ENCODE measurements at regions not wholly inside any gene's neighbourhood (a gene's known extent, or its start where the extent isn't known, plus 50 kb on each side); places are given as distances from the start of the nearest gene placed in this dataset.
"Not testable (repeated sequence)": the region's sequence is repeated elsewhere in the genome, so short reads cannot be mapped to it uniquely, and the experiment has no call there.

DNA sequence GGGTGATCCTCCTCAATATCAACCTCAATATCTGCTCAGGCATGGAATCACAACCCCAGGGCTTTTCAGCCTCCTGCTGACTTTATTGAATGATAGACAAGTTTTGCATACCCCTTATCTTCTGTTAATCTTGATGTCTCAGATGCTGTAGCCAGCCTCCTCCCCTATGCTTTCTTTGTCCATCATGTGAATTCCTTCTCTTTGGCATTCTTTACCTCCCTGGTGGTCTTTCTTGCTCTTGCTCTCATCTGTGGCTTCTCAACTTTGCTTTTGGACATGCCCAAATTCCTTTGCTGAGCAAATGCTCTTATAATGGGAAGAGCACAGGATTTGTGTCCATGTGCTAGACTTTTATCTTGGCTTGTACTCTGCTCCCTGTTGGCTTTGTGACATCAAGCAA is 73.4 kb upstream of the FAM13C start:
- Histone ChIP-seq H2BK5ac (ENCODE audit: low read length) (no peak overlapping the region), H3K23ac (ENCODE audit: low read length) (no peak overlapping the region), H4K5ac (ENCODE audit: low read length) (no peak overlapping the region), H3K4me3 (ENCODE audit: low read length) (no peak overlapping the region), H3K79me1 (ENCODE audit: low read length) (no peaks in the 10 kb centered on the region), H3K27me3 (ENCODE audit: insufficient read depth, low read length, poor library complexity) (no peaks in the 10 kb centered on the region), H3K27ac (ENCODE audit: low read depth, low read length) (peak overlapping the region; percentile 2), H3K9ac (ENCODE audit: low read length) (no peak overlapping the region), H3K4ac (ENCODE audit: low read depth, low read length) (no peak overlapping the region), H4K8ac (ENCODE audit: low read depth, low read length) (no peak overlapping the region), H2BK15ac (replicated peaks; ENCODE audit: low read depth) (no peak overlapping the region), H2BK120ac (ENCODE audit: low read depth, low read length) (no peak overlapping the region), H3K79me2 (ENCODE audit: control insufficient read depth, insufficient read depth, low read length) (no peaks in the 10 kb centered on the region), H3K56ac (ENCODE audit: low read length) (no peak overlapping the region), H3K4me1 (ENCODE audit: control insufficient read depth, low read depth, low read length) (peaks cover 6% of the 10 kb centered on the region), H3K4me2 (ENCODE audit: low read length) (no peak overlapping the region), H2AK5ac (ENCODE audit: low read length) (no peak overlapping the region), H3K36me3 (ENCODE audit: control insufficient read depth, insufficient read depth, low read length) (no peaks in the 10 kb centered on the region), H3K18ac (ENCODE audit: low read length) (no peak overlapping the region)
- DNase-seq = peak; percentile 86

DNA sequence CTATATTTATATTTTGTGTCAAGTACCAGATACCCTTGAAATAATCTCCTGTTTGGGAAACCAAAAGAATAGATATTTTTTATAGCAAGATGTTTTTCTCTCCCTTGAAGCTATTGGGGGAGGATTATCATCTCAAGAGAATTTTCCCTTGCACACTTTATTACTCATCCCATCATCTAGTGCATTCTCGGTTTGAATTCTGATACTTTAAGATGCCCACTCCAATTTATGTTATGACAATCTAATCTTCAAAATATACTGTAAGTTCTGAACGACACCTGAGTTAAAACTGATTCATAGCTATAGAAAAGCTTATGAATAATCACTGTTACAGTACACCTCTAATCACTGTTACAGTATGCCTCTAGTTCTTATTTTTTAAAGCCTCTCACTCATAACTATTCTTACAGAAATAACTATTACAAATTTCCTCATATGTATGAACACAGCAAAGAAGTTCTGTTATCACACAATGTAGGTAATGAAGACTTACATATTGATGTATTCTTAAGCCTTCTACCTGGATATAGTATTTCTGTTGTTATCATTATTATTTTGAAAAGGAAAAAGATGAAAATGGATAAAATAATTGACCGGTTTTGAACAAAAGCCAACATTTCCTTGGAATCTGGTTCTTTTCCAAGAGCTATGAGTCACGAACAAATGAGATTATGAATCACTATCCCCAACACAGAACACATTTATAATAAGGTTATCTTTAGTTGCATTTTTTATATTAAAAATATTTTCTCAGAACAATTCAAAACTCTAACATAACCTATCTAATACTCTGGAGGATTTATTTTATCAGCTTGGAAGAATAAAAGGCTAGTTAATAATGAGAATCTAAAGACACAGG is 72.3 kb upstream of the FAM13C start:
- Histone ChIP-seq H3K56ac (ENCODE audit: low read length) (no peak overlapping the region), H3K79me1 (ENCODE audit: low read length) (no peaks in the 10 kb centered on the region), H4K5ac (ENCODE audit: low read length) (no peak overlapping the region), H4K8ac (ENCODE audit: low read depth, low read length) (no peak overlapping the region), H2BK15ac (replicated peaks; ENCODE audit: low read depth) (no peak overlapping the region), H2AK5ac (ENCODE audit: low read length) (no peak overlapping the region), H2BK5ac (ENCODE audit: low read length) (no peak overlapping the region), H3K9ac (ENCODE audit: low read length) (no peak overlapping the region), H3K4me2 (ENCODE audit: low read length) (no peak overlapping the region), H3K18ac (ENCODE audit: low read length) (no peak overlapping the region), H2BK120ac (ENCODE audit: low read depth, low read length) (no peak overlapping the region), H3K27ac (ENCODE audit: low read depth, low read length) (no peak overlapping the region), H3K36me3 (ENCODE audit: control insufficient read depth, insufficient read depth, low read length) (no peaks in the 10 kb centered on the region), H3K4me1 (ENCODE audit: control insufficient read depth, low read depth, low read length) (peaks cover 6% of the 10 kb centered on the region), H3K4ac (ENCODE audit: low read depth, low read length) (no peak overlapping the region), H3K27me3 (ENCODE audit: insufficient read depth, low read length, poor library complexity) (no peaks in the 10 kb centered on the region), H3K4me3 (ENCODE audit: low read length) (no peak overlapping the region), H3K23ac (ENCODE audit: low read length) (no peak overlapping the region), H3K79me2 (ENCODE audit: control insufficient read depth, insufficient read depth, low read length) (no peaks in the 10 kb centered on the region)
- no CpG with 5 or more reads among the region's 4 CpGs for WGBS (ENCODE audit: extremely low coverage, insufficient coverage, low lambda C conversion rate)
- DNase-seq = no peak

DNA sequence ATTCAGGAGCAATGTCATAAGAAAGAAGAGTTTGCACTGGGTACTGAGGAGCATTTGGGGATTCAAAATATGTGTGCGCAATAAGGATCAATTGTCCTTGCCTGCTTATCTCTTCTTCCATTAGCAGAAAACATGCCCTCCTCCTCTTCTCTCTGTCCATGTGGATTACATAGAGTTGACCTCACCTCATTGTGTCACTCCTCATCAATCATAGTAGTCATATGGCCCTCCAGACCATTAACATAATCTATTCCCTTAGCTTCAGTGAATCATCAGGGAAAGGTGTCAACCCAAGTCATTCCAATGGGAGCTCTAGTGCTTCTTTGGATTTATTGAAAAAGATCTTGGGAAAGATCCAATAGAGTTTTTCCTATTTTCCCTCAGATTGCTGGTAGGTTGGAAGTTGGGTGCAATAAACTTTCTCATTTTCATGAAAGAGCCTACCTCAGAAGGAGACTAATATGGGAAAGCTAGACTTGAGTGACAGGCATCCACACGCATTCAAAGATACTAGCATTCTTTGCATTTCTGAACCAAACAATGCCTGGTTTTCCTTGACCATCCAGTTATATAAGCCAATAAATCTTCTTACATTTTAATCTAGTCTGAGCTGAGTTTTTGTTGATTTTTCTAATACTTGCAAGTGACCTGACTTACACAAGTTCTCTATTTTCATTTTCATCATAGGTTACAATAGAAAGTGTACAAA is 71.5 kb upstream of the FAM13C start:
- H3K79me1 ChIP-seq (ENCODE audit: low read length) = no peaks in the 10 kb centered on the region
- no peak overlapping the region for H2AK5ac ChIP-seq (ENCODE audit: low read length)
- no peaks in the 10 kb centered on the region for H3K79me2 ChIP-seq (ENCODE audit: control insufficient read depth, insufficient read depth, low read length)
- H3K56ac ChIP-seq (ENCODE audit: low read length) = no peak overlapping the region
- H3K27ac ChIP-seq (ENCODE audit: low read depth, low read length) = no peak overlapping the region
- H3K4me3 ChIP-seq (ENCODE audit: low read length) = no peak overlapping the region
- H4K8ac ChIP-seq (ENCODE audit: low read depth, low read length) = no peak overlapping the region
- H3K4me1 ChIP-seq (ENCODE audit: control insufficient read depth, low read depth, low read length) = peaks cover 6% of the 10 kb centered on the region
- H3K27me3 ChIP-seq (ENCODE audit: insufficient read depth, low read length, poor library complexity) = no peaks in the 10 kb centered on the region
- H3K4me2 ChIP-seq (ENCODE audit: low read length) = no peak overlapping the region
- no peak overlapping the region for H3K9ac ChIP-seq (ENCODE audit: low read length)
- no peak overlapping the region for H2BK5ac ChIP-seq (ENCODE audit: low read length)
- H2BK120ac ChIP-seq (ENCODE audit: low read depth, low read length) = no peak overlapping the region
- no peak overlapping the region for H4K5ac ChIP-seq (ENCODE audit: low read length)
- peak; percentile 18 for DNase-seq
- H3K36me3 ChIP-seq (ENCODE audit: control insufficient read depth, insufficient read depth, low read length) = no peaks in the 10 kb centered on the region
- H3K18ac ChIP-seq (ENCODE audit: low read length) = no peak overlapping the region
- no peak overlapping the region for H3K23ac ChIP-seq (ENCODE audit: low read length)
- H3K4ac ChIP-seq (ENCODE audit: low read depth, low read length) = no peak overlapping the region
- H2BK15ac ChIP-seq (replicated peaks; ENCODE audit: low read depth) = no peak overlapping the region
- WGBS (ENCODE audit: extremely low coverage, insufficient coverage, low lambda C conversion rate) = no CpG with 5 or more reads among the region's 2 CpGs

DNA sequence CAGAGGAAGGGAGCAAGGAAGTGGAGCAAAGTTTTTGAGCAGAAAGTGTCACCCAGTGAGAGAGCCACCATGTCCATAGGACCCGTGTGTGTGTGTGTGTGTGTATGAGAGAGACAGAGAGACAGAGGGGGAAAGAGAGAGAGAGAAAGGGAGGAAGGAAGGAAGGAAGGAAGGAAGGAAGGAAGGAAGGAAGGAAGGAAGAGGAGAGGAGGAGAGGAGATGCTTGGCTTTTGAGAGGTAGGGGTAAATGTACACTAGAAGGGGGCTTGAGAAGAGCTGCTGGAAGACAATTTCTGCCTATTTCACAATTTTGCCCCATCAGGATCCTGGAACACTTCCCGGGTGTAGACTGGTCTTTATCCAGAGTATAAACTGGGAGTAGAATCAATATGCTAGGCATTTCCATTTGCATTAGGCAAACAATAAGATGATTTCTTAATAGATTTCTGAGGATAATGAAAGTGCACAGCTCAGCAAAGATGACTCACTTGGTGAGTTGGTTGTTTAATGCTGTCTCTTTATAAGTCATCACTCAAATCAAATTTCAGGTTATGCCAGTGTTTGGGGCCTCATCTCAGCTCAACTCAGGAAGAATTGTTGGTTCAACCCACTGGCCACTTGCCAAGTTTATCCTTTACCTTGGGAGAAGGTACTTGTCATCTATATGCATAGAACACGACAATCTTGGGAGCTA is 70.0 kb upstream of the FAM13C start:
- no peak for DNase-seq
- Histone ChIP-seq H3K27me3 (ENCODE audit: insufficient read depth, low read length, poor library complexity) (no peaks in the 10 kb centered on the region), H3K4me1 (ENCODE audit: control insufficient read depth, low read depth, low read length) (peaks cover 6% of the 10 kb centered on the region), H3K79me1 (ENCODE audit: low read length) (no peaks in the 10 kb centered on the region), H4K8ac (ENCODE audit: low read depth, low read length) (no peak overlapping the region), H3K79me2 (ENCODE audit: control insufficient read depth, insufficient read depth, low read length) (no peaks in the 10 kb centered on the region), H3K56ac (ENCODE audit: low read length) (no peak overlapping the region), H4K5ac (ENCODE audit: low read length) (no peak overlapping the region), H2BK5ac (ENCODE audit: low read length) (no peak overlapping the region), H3K9ac (ENCODE audit: low read length) (no peak overlapping the region), H3K36me3 (ENCODE audit: control insufficient read depth, insufficient read depth, low read length) (no peaks in the 10 kb centered on the region), H2BK15ac (replicated peaks; ENCODE audit: low read depth) (no peak overlapping the region), H2BK120ac (ENCODE audit: low read depth, low read length) (no peak overlapping the region), H3K4ac (ENCODE audit: low read depth, low read length) (no peak overlapping the region), H2AK5ac (ENCODE audit: low read length) (no peak overlapping the region), H3K4me2 (ENCODE audit: low read length) (no peak overlapping the region), H3K4me3 (ENCODE audit: low read length) (no peak overlapping the region), H3K27ac (ENCODE audit: low read depth, low read length) (no peak overlapping the region), H3K18ac (ENCODE audit: low read length) (no peak overlapping the region), H3K23ac (ENCODE audit: low read length) (no peak overlapping the region)
- WGBS (ENCODE audit: extremely low coverage, insufficient coverage, low lambda C conversion rate) = no CpG with 5 or more reads among the region's 3 CpGs

DNA sequence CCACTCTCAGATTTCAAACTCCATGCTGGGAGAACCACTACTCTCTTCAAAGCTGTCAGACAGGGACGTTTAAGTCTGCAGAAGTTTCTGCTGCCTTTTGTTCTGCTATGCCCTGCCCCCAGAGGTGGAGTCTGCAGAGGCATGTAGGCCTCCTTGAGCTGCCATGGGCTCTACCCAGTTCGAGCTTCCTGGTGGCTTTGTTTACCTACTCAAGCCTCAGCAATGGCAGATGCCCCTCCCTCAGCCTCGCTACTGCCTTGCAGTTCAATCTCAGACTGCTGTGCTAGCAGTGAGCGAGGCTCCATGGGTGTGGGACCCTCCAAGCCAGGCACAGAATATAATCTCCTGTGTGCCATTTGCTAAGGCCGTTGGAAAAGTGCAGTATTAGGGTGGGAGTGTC is 51.4 kb upstream of the FAM13C start:
- no CpG with 5 or more reads among the region's 5 CpGs for WGBS (ENCODE audit: extremely low coverage, insufficient coverage, low lambda C conversion rate)
- H3K4me3 ChIP-seq (ENCODE audit: low read length); DNase-seq: not testable (repeated sequence)

More for the DNA sequence above, 51.4 kb upstream of the FAM13C start:
- H3K79me2 ChIP-seq (ENCODE audit: control insufficient read depth, insufficient read depth, low read length); H3K23ac ChIP-seq (ENCODE audit: low read length); H2BK15ac ChIP-seq (replicated peaks; ENCODE audit: low read depth); H3K36me3 ChIP-seq (ENCODE audit: control insufficient read depth, insufficient read depth, low read length); H2BK5ac ChIP-seq (ENCODE audit: low read length); H3K18ac ChIP-seq (ENCODE audit: low read length); H3K4ac ChIP-seq (ENCODE audit: low read depth, low read length); H3K27me3 ChIP-seq (ENCODE audit: insufficient read depth, low read length, poor library complexity); H3K9ac ChIP-seq (ENCODE audit: low read length); H2AK5ac ChIP-seq (ENCODE audit: low read length); H3K56ac ChIP-seq (ENCODE audit: low read length); H4K8ac ChIP-seq (ENCODE audit: low read depth, low read length); H3K4me2 ChIP-seq (ENCODE audit: low read length); H2BK120ac ChIP-seq (ENCODE audit: low read depth, low read length); H3K79me1 ChIP-seq (ENCODE audit: low read length); H3K4me1 ChIP-seq (ENCODE audit: control insufficient read depth, low read depth, low read length); H4K5ac ChIP-seq (ENCODE audit: low read length); H3K27ac ChIP-seq (ENCODE audit: low read depth, low read length): not testable (repeated sequence)

Measured in mesendoderm (in vitro differentiated cells).